ENCODE measurements at regions not wholly inside any gene's neighbourhood (a gene's known extent, or its start where the extent isn't known, plus 50 kb on each side); places are given as distances from the start of the nearest gene placed in this dataset.

GRCh38 chr5:57577432-57578175, 95.0 kb upstream of the ACTBL2 start:
- no peak for TF ChIP-seq CTCF (IDR thresholded peaks at IDR 0.05; ENCODE audit: insufficient read depth, low read depth, low read length)
- no peak for DNase-seq (ENCODE audit: low read depth)
- no peak overlapping the region for H3K4me3 ChIP-seq (ENCODE audit: low read depth, low read length)

GRCh38 chr5:57576317-57576716, 93.7 kb upstream of the ACTBL2 start:
- H3K4me3 ChIP-seq (ENCODE audit: low read depth, low read length), result no peak overlapping the region
- DNase-seq (ENCODE audit: low read depth), result no peak
- TF ChIP-seq CTCF (IDR thresholded peaks at IDR 0.05; ENCODE audit: insufficient read depth, low read depth, low read length), result no peak

GRCh38 chr5:57575839-57576238, 93.2 kb upstream of the ACTBL2 start:
- DNase-seq (ENCODE audit: low read depth), result no peak
- no peak overlapping the region for H3K4me3 ChIP-seq (ENCODE audit: low read depth, low read length)
- TF ChIP-seq CTCF (IDR thresholded peaks at IDR 0.05; ENCODE audit: insufficient read depth, low read depth, low read length), result no peak

- no peak for DNase-seq (ENCODE audit: low read depth)
- H3K4me3 ChIP-seq (ENCODE audit: low read depth, low read length), result no peak overlapping the region
- no peak for TF ChIP-seq CTCF (IDR thresholded peaks at IDR 0.05; ENCODE audit: insufficient read depth, low read depth, low read length)
Measured at GRCh38 chr5:57572461-57572860, 89.8 kb upstream of the ACTBL2 start.

GRCh38 chr5:57569601-57570000, 87.0 kb upstream of the ACTBL2 start:
- no peak for TF ChIP-seq CTCF (IDR thresholded peaks at IDR 0.05; ENCODE audit: insufficient read depth, low read depth, low read length)
- no peak overlapping the region for H3K4me3 ChIP-seq (ENCODE audit: low read depth, low read length)
- no peak for DNase-seq (ENCODE audit: low read depth)

- DNase-seq (ENCODE audit: low read depth), result no peak
- no peak for TF ChIP-seq CTCF (IDR thresholded peaks at IDR 0.05; ENCODE audit: insufficient read depth, low read depth, low read length)
- no peak overlapping the region for H3K4me3 ChIP-seq (ENCODE audit: low read depth, low read length)
Measured at GRCh38 chr5:57568136-57568535, 85.5 kb upstream of the ACTBL2 start.

- DNase-seq (ENCODE audit: low read depth), result peak; percentile 82
- no peak for TF ChIP-seq CTCF (IDR thresholded peaks at IDR 0.05; ENCODE audit: insufficient read depth, low read depth, low read length)
Measured at GRCh38 chr5:57566914-57567313, 84.3 kb upstream of the ACTBL2 start.

More at GRCh38 chr5:57566914-57567313, 84.3 kb upstream of the ACTBL2 start:
- H3K4me3 ChIP-seq (ENCODE audit: low read depth, low read length), result no peak overlapping the region
